ENCODE measurements at regions not wholly inside any gene's neighbourhood (a gene's known extent, or its start where the extent isn't known, plus 50 kb on each side); places are given as distances from the start of the nearest gene placed in this dataset.
"Not testable (repeated sequence)": the region's sequence is repeated elsewhere in the genome, so short reads cannot be mapped to it uniquely, and the experiment has no call there.

DNA sequence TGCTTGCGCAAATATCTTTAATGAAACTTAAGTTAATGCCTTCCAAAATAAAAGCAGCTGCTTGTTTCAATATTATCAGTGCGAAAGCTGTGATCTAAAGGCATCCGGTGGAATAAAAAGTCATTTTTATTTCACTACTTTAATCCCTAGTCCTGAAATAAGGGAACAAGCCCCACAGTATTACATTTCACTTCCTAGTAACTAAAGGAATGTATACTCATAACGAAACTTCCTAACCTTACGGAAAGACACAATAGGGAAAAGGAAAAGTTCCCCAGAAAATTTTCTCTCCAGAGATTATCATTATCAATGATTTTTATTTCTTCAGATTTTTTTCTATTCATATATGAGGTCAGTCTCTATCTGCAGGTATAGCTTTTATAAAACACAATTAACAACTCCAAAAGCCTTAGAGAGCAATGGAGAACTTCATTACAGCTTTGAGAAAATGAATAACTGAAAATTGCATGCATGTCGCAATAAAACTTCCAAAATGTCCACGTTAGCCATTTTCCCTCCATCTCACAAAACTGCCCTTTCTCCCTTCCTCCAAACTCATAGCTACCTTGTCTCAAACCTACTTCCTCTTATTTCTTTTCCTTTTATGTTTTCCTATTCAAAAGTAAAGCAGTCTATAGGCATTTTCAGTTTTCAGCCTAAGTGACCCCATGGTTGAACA, 154.3 kb upstream of the MED13 start:
- FAIRE-seq, result no peak

DNA sequence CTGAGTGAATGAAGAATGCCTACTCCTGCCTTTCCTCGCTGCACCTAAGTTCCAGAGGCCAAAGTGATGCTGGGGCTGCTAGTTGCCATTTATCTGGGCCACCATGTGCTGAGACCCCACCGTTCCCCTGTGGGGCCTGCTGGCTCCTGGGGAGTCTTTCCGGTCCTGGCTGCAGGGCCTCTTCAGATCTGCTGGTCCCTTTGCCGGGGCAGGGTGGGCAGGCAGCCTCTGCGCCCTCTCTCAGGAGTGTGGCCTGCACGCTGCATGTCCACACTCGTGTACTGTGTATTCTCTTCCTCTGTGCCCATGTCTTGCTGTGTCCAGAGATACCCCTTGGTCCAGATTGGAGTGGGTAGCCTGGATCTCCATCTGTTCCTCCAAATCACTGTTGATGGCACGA, 151.8 kb upstream of the MED13 start:
- POLR2A ChIA-PET, result no interaction called here
- ATAC-seq (0 out of 3 replicates have a peak, but pooled peaks have one; percentile 29), FAIRE-seq (no peak), DNase-seq (ENCODE audit: low spot score) (no peak)
- Histone ChIP-seq H3K9me3 (ENCODE audit: low read length) (no peaks in the 10 kb centered on the region), H3K79me2 (ENCODE audit: insufficient read depth, low read length) (no peaks in the 10 kb centered on the region), H2AFZ (ENCODE audit: low read length) (no peak overlapping the region), H3K27ac (ENCODE audit: extremely low read length, insufficient read depth, low read length) (no peak overlapping the region), H3K36me3 (replicated peaks in 1 of 2; ENCODE audit: control insufficient read depth in 1 of 2, insufficient read depth in 2 of 2, low read length in 2 of 2) (no peaks in the 10 kb centered on the region), H4K20me1 (ENCODE audit: insufficient read depth, low read length) (no peaks in the 10 kb centered on the region), H3K27me3 (ENCODE audit: control insufficient read depth in 1 of 2, insufficient read depth in 2 of 2, low read length in 2 of 2) (no peaks in the 10 kb centered on the region; a peak in 1 of 5 replicates), H3K9ac (ENCODE audit: insufficient read depth, low read depth, low read length) (no peak overlapping the region), H3K4me2 (ENCODE audit: low read depth, low read length) (no peak overlapping the region), H3K4me1 (ENCODE audit: insufficient read depth, low read length) (no peaks in the 10 kb centered on the region), H3K4me3 (replicated peaks in 1 of 3; ENCODE audit: insufficient read depth in 1 of 3, low read depth in 2 of 3, low read length in 3 of 3) (no peak overlapping the region)
- TF ChIP-seq KAT2B (IDR thresholded peaks at IDR 0.05; ENCODE audit: borderline replicate concordance, low read depth, low read length), result no peak
- TF ChIP-seq XBP1 (CRISPR knock-in tag; IDR thresholded peaks at IDR 0.05), result no peak
- no peak for TF ChIP-seq NFE2L1 (CRISPR knock-in tag; IDR thresholded peaks at IDR 0.05; ENCODE audit: borderline replicate concordance)
- TF ChIP-seq SMC3 (IDR thresholded peaks at IDR 0.05; ENCODE audit: low read length), result no peak
- TF ChIP-seq KLF15 (CRISPR knock-in tag; IDR thresholded peaks at IDR 0.05; ENCODE audit: borderline replicate concordance), result no peak
- TF ChIP-seq POLR2AphosphoS2 (IDR thresholded peaks at IDR 0.05; ENCODE audit: low read depth, low read length), result no peak
- no peak for TF ChIP-seq ZSCAN20 (CRISPR knock-in tag; IDR thresholded peaks at IDR 0.05; ENCODE audit: borderline replicate concordance)
- no peak for TF ChIP-seq ZNF124 (CRISPR knock-in tag; IDR thresholded peaks at IDR 0.05)
- no peak for TF ChIP-seq ZNF546 (CRISPR knock-in tag; conservative IDR thresholded peaks at IDR 0.05)
- no peak for TF ChIP-seq GABPB1 (CRISPR knock-in tag; IDR thresholded peaks at IDR 0.05)
- 56% methylated on average over 8 of the region's 8 CpGs for WGBS (ENCODE audit: low lambda C conversion rate)
- in situ Hi-C loops (cut with HindIII; ENCODE audit: extremely low pct_ligation_motif_present, low pct_unique_long_range_greater_than_20kb), result no loop called here
- CTCF ChIA-PET (ENCODE audit: low intra/inter-chr PET ratio, low total read pairs), result no interaction called here
- intact Hi-C loops (cut with micrococcal nuclease; ENCODE audit: unreplicated experiment), result no loop called here
- BruUV-seq (replicated peaks), result no TSS peak

More for the DNA sequence above, 154.3 kb upstream of the MED13 start:
- Histone ChIP-seq H2AFZ (ENCODE audit: low read length) (no peak overlapping the region), H3K4me2 (ENCODE audit: low read depth, low read length) (no peak overlapping the region), H3K4me1 (ENCODE audit: insufficient read depth, low read length) (no peaks in the 10 kb centered on the region), H3K27ac (ENCODE audit: extremely low read length, insufficient read depth, low read length) (no peak overlapping the region), H3K27me3 (ENCODE audit: control insufficient read depth in 1 of 2, insufficient read depth in 2 of 2, low read length in 2 of 2) (no peaks in the 10 kb centered on the region), H3K9me3 (ENCODE audit: low read length) (no peaks in the 10 kb centered on the region), H3K36me3 (replicated peaks in 1 of 2; ENCODE audit: control insufficient read depth in 1 of 2, insufficient read depth in 2 of 2, low read length in 2 of 2) (no peaks in the 10 kb centered on the region), H4K20me1 (ENCODE audit: insufficient read depth, low read length) (no peaks in the 10 kb centered on the region), H3K4me3 (replicated peaks in 1 of 3; ENCODE audit: insufficient read depth in 1 of 3, low read depth in 2 of 3, low read length in 3 of 3) (no peak overlapping the region), H3K79me2 (ENCODE audit: insufficient read depth, low read length) (no peaks in the 10 kb centered on the region), H3K9ac (ENCODE audit: insufficient read depth, low read depth, low read length) (no peak overlapping the region)
- ATAC-seq (no peak), DNase-seq (ENCODE audit: low spot score) (no peak)
- in situ Hi-C loops (cut with HindIII; ENCODE audit: extremely low pct_ligation_motif_present, low pct_unique_long_range_greater_than_20kb), result no loop called here
- WGBS (ENCODE audit: low lambda C conversion rate), result 69% methylated on average over 7 of the region's 7 CpGs
- TF ChIP-seq PCBP2 (optimal IDR thresholded peaks at IDR 0.05; ENCODE audit: low read depth, low read length, poor library complexity, severe bottlenecking) (no peak), CEBPB (IDR thresholded peaks at IDR 0.05; ENCODE audit: borderline replicate concordance, low read depth, low read length) (peak; percentile 59)
- BruUV-seq (replicated peaks), result no TSS peak
- ChIA-PET POLR2A (no interaction called here), CTCF (ENCODE audit: low intra/inter-chr PET ratio, low total read pairs) (no interaction called here)
- intact Hi-C loops (cut with micrococcal nuclease; ENCODE audit: unreplicated experiment), result no loop called here

DNA sequence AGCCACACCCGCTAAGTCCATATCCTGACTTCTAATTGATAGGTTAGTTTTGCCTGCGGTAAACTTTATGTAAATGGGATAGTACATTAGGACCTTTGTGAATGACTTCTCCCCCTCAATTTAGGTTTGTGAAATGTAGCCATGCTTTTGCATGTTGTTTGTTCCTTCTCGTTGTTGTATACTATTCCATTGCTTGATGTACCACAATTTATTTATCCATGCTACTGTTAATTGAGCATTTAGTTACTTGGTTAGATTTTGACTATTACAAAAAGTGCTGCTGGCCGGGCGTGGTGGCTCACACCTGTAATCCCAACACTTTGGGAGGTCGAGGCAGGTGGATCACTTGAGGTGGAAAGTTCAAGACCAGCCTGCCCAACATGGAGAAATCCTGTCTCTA, 150.8 kb upstream of the MED13 start:
- H4K20me1 ChIP-seq (ENCODE audit: insufficient read depth, low read length); ATAC-seq; DNase-seq (ENCODE audit: low spot score); H2AFZ ChIP-seq (ENCODE audit: low read length); intact Hi-C loops (cut with micrococcal nuclease; ENCODE audit: unreplicated experiment); H3K4me2 ChIP-seq (ENCODE audit: low read depth, low read length); H3K4me1 ChIP-seq (ENCODE audit: insufficient read depth, low read length); H3K4me3 ChIP-seq (replicated peaks in 1 of 3; ENCODE audit: insufficient read depth in 1 of 3, low read depth in 2 of 3, low read length in 3 of 3); H3K36me3 ChIP-seq (replicated peaks in 1 of 2; ENCODE audit: control insufficient read depth in 1 of 2, insufficient read depth in 2 of 2, low read length in 2 of 2); H3K9ac ChIP-seq (ENCODE audit: insufficient read depth, low read depth, low read length); H3K79me2 ChIP-seq (ENCODE audit: insufficient read depth, low read length); H3K27me3 ChIP-seq (ENCODE audit: control insufficient read depth in 1 of 2, insufficient read depth in 2 of 2, low read length in 2 of 2); H3K9me3 ChIP-seq (ENCODE audit: low read length); in situ Hi-C loops (cut with HindIII; ENCODE audit: extremely low pct_ligation_motif_present, low pct_unique_long_range_greater_than_20kb); FAIRE-seq; CTCF ChIA-PET (ENCODE audit: low intra/inter-chr PET ratio, low total read pairs); H3K27ac ChIP-seq (ENCODE audit: extremely low read length, insufficient read depth, low read length); BruUV-seq (replicated peaks); POLR2A ChIA-PET: not testable (repeated sequence)
- WGBS (ENCODE audit: low lambda C conversion rate), result 43% methylated on average over 6 of the region's 6 CpGs

Data from HepG2 (cell line).